ENCODE measurements at regions not wholly inside any gene's neighbourhood (a gene's known extent, or its start where the extent isn't known, plus 50 kb on each side); places are given as distances from the start of the nearest gene placed in this dataset.
A peak's percentile ranks its signal among the peaks of the same experiment; 100 is the strongest.

DNA sequence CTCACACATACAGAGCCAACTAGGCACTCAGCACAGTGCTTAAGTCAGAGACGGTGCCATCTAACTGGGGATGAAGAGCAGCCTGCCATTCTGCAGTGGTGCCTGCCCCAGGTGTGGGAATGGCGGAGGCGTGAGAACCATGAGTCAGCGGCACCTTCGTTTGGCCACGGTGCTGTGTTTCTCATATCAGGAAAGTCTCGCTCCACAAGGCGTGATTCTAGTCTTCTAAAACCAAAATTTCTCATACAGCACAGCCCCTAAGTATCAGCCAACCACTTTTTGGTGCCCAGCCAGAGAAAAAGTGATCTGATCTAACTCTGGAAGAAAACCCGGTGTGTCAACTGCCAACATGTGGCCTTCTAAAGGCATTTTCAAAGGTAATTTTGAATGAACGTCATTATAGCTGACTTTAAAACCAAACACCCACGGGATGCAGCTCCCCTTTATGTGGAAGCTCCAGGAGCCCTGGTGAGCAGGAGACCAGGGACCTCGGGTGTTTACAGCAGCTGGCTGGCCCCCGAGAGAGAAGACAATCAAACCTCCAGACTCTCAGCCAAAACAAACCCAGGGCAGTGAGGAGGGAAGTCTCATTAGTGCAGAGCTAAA lies 54.6 kb downstream of the ABCC12 start:
- Histone ChIP-seq H3K9me3 (ENCODE audit: low read depth) (no peaks in the 10 kb centered on the region), H3K27ac (no peak overlapping the region), H3F3A (ENCODE audit: insufficient read depth) (no peaks in the 10 kb centered on the region), H3K27me3 (replicated peaks; ENCODE audit: insufficient read depth) (no peaks in the 10 kb centered on the region; the same call in 1 of the 2 replicates), H3K9me2 (ENCODE audit: insufficient read depth) (no peaks in the 10 kb centered on the region), H3K79me2 (ENCODE audit: insufficient read depth) (no peaks in the 10 kb centered on the region), H4K20me1 (ENCODE audit: insufficient read depth) (no peaks in the 10 kb centered on the region), H3K9ac (no peak overlapping the region), H3K4me3 (no peak overlapping the region), H3K4me1 (ENCODE audit: insufficient read depth) (no peaks in the 10 kb centered on the region), H3K36me3 (ENCODE audit: low read depth) (no peaks in the 10 kb centered on the region), H2AFZ (no peak overlapping the region), H3K4me2 (ENCODE audit: unreplicated experiment) (no peak overlapping the region)
- DNase-seq: no peak
- TF ChIP-seq EZH2phosphoT487 (IDR thresholded peaks at IDR 0.05; ENCODE audit: insufficient read depth, low read depth) (no peak), EZH2 (IDR thresholded peaks at IDR 0.05; ENCODE audit: insufficient read depth, poor library complexity, severe bottlenecking) (no peak)
- in situ Hi-C loops (cut with MboI): no loop called here
- WGBS, 2 experiments (ENCODE audit: low coverage in 1 of 2, low lambda C conversion rate in 2 of 2, missing lambda C conversion rate in 2 of 2): 53 to 56% methylated on average over 13 of the region's 13 CpGs

DNA sequence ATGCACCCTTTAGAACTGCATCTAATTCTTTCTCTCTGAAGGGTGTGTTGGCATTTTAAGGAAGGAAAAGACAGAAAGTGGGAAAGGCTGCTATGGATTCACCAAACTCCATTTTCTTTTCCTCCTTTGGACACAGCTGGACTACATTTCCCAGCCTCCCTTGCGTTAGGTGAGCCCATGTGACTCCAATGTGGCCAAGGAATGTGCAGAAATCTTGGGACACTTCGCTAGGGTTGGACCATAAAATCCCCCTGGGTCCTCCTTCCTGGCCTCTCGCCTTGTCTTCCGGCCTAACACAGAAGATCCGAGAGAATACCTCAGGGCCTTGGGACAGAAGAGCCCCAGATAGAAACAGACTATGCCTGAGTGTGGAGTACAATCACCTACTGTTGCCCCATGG lies 56.3 kb downstream of the ABCC12 start:
- no peak for TF ChIP-seq EZH2phosphoT487 (IDR thresholded peaks at IDR 0.05; ENCODE audit: insufficient read depth, low read depth)
- TF ChIP-seq EZH2 (IDR thresholded peaks at IDR 0.05; ENCODE audit: insufficient read depth, poor library complexity, severe bottlenecking): no peak
- no peak overlapping the region for H3K27ac ChIP-seq
- no peaks in the 10 kb centered on the region for H3K9me3 ChIP-seq (ENCODE audit: low read depth)
- H3K9me2 ChIP-seq (ENCODE audit: insufficient read depth): no peaks in the 10 kb centered on the region
- in situ Hi-C loops (cut with MboI): no loop called here
- peak; percentile 33 for DNase-seq
- H3K4me1 ChIP-seq (ENCODE audit: insufficient read depth): no peaks in the 10 kb centered on the region
- 46 to 56% methylated on average over 5 of the region's 5 CpGs for WGBS, 2 experiments (ENCODE audit: low coverage in 1 of 2, low lambda C conversion rate in 2 of 2, missing lambda C conversion rate in 2 of 2)
- H3K79me2 ChIP-seq (ENCODE audit: insufficient read depth): no peaks in the 10 kb centered on the region
- no peak overlapping the region for H3K4me2 ChIP-seq (ENCODE audit: unreplicated experiment)
- no peak overlapping the region for H3K9ac ChIP-seq
- H2AFZ ChIP-seq: no peak overlapping the region
- H3F3A ChIP-seq (ENCODE audit: insufficient read depth): no peaks in the 10 kb centered on the region
- H4K20me1 ChIP-seq (ENCODE audit: insufficient read depth): no peaks in the 10 kb centered on the region
- no peaks in the 10 kb centered on the region; the same call in 1 of the 2 replicates for H3K27me3 ChIP-seq (replicated peaks; ENCODE audit: insufficient read depth)
- H3K4me3 ChIP-seq: no peak overlapping the region
- H3K36me3 ChIP-seq (ENCODE audit: low read depth): no peaks in the 10 kb centered on the region

DNA sequence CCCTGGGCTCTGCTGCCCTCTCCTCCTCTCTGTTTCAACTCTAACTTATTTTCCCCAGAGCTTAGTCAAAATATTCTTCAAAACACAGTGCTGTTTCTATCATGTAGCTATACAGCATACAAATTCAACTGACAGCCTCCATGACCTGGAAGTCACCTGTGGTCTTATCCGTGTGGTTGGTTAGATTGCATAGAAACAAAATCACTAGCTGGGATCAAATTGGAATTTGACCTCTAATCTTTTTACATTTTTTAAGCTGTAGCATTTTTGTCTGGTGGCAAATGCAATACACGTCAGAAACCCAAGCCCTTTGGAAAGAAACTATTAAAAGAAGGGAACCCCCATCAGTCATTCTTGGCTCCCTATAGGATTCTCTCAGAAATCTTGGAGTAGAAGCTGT lies 57.3 kb downstream of the ABCC12 start:
- Histone ChIP-seq H3K9ac (no peak overlapping the region), H3K4me2 (ENCODE audit: unreplicated experiment) (no peak overlapping the region), H3K36me3 (ENCODE audit: low read depth) (no peaks in the 10 kb centered on the region), H3K4me1 (ENCODE audit: insufficient read depth) (no peaks in the 10 kb centered on the region), H3K27me3 (replicated peaks; ENCODE audit: insufficient read depth) (no peaks in the 10 kb centered on the region; the same call in 1 of the 2 replicates), H3K9me2 (ENCODE audit: insufficient read depth) (no peaks in the 10 kb centered on the region), H3K4me3 (no peak overlapping the region), H3K27ac (no peak overlapping the region), H2AFZ (no peak overlapping the region), H3K9me3 (ENCODE audit: low read depth) (no peaks in the 10 kb centered on the region), H3F3A (ENCODE audit: insufficient read depth) (no peaks in the 10 kb centered on the region), H3K79me2 (ENCODE audit: insufficient read depth) (no peaks in the 10 kb centered on the region), H4K20me1 (ENCODE audit: insufficient read depth) (no peaks in the 10 kb centered on the region)
- no peak for DNase-seq
- in situ Hi-C loops (cut with MboI): no loop called here
- 57 to 71% methylated on average over 2 of the region's 2 CpGs for WGBS, 2 experiments (ENCODE audit: low coverage in 1 of 2, low lambda C conversion rate in 2 of 2, missing lambda C conversion rate in 2 of 2)
- TF ChIP-seq EZH2 (IDR thresholded peaks at IDR 0.05; ENCODE audit: insufficient read depth, poor library complexity, severe bottlenecking): no peak
- no peak for TF ChIP-seq EZH2phosphoT487 (IDR thresholded peaks at IDR 0.05; ENCODE audit: insufficient read depth, low read depth)

DNA sequence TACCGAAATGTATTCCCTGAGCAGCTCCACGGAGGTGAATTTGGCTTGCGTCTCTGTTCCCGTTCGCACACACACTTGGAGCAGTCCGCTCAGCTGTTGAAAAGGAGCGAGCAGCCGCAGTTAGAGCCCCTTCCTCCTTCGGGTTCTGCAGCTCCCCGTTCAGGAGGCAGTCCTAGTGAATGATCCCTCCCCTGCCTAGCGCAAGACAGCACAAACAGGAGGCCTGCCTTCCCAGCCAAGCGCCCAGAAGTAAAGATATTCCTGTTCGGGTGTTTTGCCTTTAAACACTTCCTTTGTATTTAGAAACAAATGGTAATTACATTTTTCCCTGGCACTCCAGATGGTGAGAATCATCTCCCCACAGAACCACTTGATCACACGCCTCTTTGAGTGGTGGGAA lies 64.7 kb downstream of the ABCC12 start:
- Histone ChIP-seq H3K79me2 (ENCODE audit: insufficient read depth) (no peaks in the 10 kb centered on the region), H3K4me1 (ENCODE audit: insufficient read depth) (no peaks in the 10 kb centered on the region), H3K9me2 (ENCODE audit: insufficient read depth) (no peaks in the 10 kb centered on the region), H2AFZ (no peak overlapping the region), H3K27me3 (replicated peaks; ENCODE audit: insufficient read depth) (peaks cover 4% of the 10 kb centered on the region; the same call in 1 of the 2 replicates), H3K9ac (no peak overlapping the region), H4K20me1 (ENCODE audit: insufficient read depth) (no peaks in the 10 kb centered on the region), H3K36me3 (ENCODE audit: low read depth) (no peaks in the 10 kb centered on the region), H3K4me3 (no peak overlapping the region), H3K9me3 (ENCODE audit: low read depth) (no peaks in the 10 kb centered on the region), H3F3A (ENCODE audit: insufficient read depth) (no peaks in the 10 kb centered on the region), H3K27ac (no peak overlapping the region), H3K4me2 (ENCODE audit: unreplicated experiment) (no peak overlapping the region)
- 40 to 48% methylated on average over 14 of the region's 14 CpGs for WGBS, 2 experiments (ENCODE audit: low coverage in 1 of 2, low lambda C conversion rate in 2 of 2, missing lambda C conversion rate in 2 of 2)
- TF ChIP-seq EZH2phosphoT487 (IDR thresholded peaks at IDR 0.05; ENCODE audit: insufficient read depth, low read depth) (no peak), EZH2 (IDR thresholded peaks at IDR 0.05; ENCODE audit: insufficient read depth, poor library complexity, severe bottlenecking) (no peak)
- DNase-seq: no peak
- in situ Hi-C loops (cut with MboI): no loop called here
